Erythroblast (primary cell): ENCODE measurements at regions not wholly inside any gene's neighbourhood (a gene's known extent, or its start where the extent isn't known, plus 50 kb on each side); places are given as distances from the start of the nearest gene placed in this dataset.

Experiments
- GATA1 ChIP-seq: IDR thresholded peaks from 2 replicates; pipeline ENCODE4 v1.6.1; 2011; ENCODE audit warnings: low read depth, mild to moderate bottlenecking, control low read depth, low read length, moderate library complexity
- POLR2A ChIP-seq: IDR thresholded peaks from 2 replicates; pipeline ENCODE4 v1.6.1; 2011; ENCODE audit warnings: mild to moderate bottlenecking, low read length

GRCh38 chr14:87076922-87077321 is 916.1 kb downstream of the GALC start:
- no peak for TF ChIP-seq POLR2A
- no peak for TF ChIP-seq GATA1
